ENCODE measurements at regions not wholly inside any gene's neighbourhood (a gene's known extent, or its start where the extent isn't known, plus 50 kb on each side); places are given as distances from the start of the nearest gene placed in this dataset.

DNA sequence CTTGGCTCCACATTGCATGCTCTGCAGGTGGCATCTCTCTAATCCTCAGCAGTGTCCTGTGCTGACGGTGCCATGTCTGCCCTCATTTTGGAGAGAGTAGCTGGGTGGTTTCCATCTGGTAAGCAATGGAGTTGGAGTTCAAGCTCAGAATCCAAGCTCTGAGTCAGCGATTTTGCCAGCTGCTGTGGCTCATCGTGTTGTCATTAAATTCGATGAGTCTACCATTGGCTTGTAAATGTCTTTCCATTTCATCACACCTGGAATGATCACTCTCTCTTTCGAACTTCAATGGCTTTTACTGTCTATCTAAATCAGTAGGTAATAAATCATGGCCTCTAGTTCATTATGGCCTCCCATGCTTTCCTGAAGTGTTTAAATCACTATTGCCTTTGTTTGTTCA, 378.5 kb upstream of the TSHZ2 start:
- H3K36me3 ChIP-seq (ENCODE audit: insufficient read depth, low read length): no peaks in the 10 kb centered on the region
- H2AFZ ChIP-seq (ENCODE audit: low read depth, low read length): no peak overlapping the region
- H4K20me1 ChIP-seq (ENCODE audit: insufficient read depth): no peaks in the 10 kb centered on the region
- H3K9me2 ChIP-seq (ENCODE audit: insufficient read depth, low read length): no peaks in the 10 kb centered on the region
- no peaks in the 10 kb centered on the region for H3F3A ChIP-seq (ENCODE audit: insufficient read depth, low read length, poor library complexity, severe bottlenecking)
- H3K27me3 ChIP-seq (ENCODE audit: insufficient read depth, low read depth, low read length): no peaks in the 10 kb centered on the region
- H3K9ac ChIP-seq (ENCODE audit: low read length): no peak overlapping the region
- H3K4me3 ChIP-seq (ENCODE audit: low read length): no peak overlapping the region
- H3K79me2 ChIP-seq (replicated peaks; ENCODE audit: insufficient read depth, low read length): no peaks in the 10 kb centered on the region
- TF ChIP-seq, protein P1, sequence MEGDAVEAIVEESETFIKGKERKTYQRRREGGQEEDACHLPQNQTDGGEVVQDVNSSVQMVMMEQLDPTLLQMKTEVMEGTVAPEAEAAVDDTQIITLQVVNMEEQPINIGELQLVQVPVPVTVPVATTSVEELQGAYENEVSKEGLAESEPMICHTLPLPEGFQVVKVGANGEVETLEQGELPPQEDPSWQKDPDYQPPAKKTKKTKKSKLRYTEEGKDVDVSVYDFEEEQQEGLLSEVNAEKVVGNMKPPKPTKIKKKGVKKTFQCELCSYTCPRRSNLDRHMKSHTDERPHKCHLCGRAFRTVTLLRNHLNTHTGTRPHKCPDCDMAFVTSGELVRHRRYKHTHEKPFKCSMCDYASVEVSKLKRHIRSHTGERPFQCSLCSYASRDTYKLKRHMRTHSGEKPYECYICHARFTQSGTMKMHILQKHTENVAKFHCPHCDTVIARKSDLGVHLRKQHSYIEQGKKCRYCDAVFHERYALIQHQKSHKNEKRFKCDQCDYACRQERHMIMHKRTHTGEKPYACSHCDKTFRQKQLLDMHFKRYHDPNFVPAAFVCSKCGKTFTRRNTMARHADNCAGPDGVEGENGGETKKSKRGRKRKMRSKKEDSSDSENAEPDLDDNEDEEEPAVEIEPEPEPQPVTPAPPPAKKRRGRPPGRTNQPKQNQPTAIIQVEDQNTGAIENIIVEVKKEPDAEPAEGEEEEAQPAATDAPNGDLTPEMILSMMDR (IDR thresholded peaks at IDR 0.05; ENCODE audit: poor library complexity, severe bottlenecking): no peak
- TF ChIP-seq SMC3 (conservative IDR thresholded peaks at IDR 0.05; ENCODE audit: poor library complexity) (no peak), EZH2 (IDR thresholded peaks at IDR 0.05; ENCODE audit: borderline replicate concordance, insufficient read depth, low read length, poor library complexity, severe bottlenecking) (no peak), MXI1 (conservative IDR thresholded peaks at IDR 0.05; ENCODE audit: poor library complexity, severe bottlenecking) (no peak), RAD21 (conservative IDR thresholded peaks at IDR 0.05) (no peak), EP300 (conservative IDR thresholded peaks at IDR 0.05; ENCODE audit: poor library complexity, severe bottlenecking) (no peak), POLR2AphosphoS5 (IDR thresholded peaks at IDR 0.05) (no peak), TAF1 (IDR thresholded peaks at IDR 0.05; ENCODE audit: low read depth) (no peak)
- TF ChIP-seq, protein P2, sequence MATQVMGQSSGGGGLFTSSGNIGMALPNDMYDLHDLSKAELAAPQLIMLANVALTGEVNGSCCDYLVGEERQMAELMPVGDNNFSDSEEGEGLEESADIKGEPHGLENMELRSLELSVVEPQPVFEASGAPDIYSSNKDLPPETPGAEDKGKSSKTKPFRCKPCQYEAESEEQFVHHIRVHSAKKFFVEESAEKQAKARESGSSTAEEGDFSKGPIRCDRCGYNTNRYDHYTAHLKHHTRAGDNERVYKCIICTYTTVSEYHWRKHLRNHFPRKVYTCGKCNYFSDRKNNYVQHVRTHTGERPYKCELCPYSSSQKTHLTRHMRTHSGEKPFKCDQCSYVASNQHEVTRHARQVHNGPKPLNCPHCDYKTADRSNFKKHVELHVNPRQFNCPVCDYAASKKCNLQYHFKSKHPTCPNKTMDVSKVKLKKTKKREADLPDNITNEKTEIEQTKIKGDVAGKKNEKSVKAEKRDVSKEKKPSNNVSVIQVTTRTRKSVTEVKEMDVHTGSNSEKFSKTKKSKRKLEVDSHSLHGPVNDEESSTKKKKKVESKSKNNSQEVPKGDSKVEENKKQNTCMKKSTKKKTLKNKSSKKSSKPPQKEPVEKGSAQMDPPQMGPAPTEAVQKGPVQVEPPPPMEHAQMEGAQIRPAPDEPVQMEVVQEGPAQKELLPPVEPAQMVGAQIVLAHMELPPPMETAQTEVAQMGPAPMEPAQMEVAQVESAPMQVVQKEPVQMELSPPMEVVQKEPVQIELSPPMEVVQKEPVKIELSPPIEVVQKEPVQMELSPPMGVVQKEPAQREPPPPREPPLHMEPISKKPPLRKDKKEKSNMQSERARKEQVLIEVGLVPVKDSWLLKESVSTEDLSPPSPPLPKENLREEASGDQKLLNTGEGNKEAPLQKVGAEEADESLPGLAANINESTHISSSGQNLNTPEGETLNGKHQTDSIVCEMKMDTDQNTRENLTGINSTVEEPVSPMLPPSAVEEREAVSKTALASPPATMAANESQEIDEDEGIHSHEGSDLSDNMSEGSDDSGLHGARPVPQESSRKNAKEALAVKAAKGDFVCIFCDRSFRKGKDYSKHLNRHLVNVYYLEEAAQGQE (IDR thresholded peaks at IDR 0.05; ENCODE audit: borderline replicate concordance): no peak
- H3K27ac ChIP-seq (ENCODE audit: low read length): no peak overlapping the region
- no peaks in the 10 kb centered on the region for H3K9me3 ChIP-seq (ENCODE audit: low read length)
- no peak overlapping the region for H3K4me2 ChIP-seq (ENCODE audit: low read length)

DNA sequence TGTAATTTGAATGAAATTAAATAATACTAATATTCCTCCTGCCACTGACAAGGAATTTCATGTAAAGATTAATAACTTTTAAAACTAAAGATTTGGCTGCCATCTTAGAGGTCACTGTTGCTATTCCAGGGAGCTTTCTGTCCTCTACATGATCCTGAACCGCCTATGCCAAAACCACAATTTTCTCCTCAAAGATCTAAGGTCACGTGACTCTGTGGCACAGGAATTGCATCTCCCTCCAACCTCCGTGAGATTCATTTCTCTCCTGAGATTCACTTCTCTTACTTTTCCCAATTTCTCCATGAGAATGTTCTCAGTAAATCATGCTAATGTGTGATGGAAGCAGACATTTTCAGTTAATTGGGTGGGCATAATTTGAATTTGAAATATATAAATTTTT, 379.6 kb upstream of the TSHZ2 start:
- Histone ChIP-seq H3K27ac (ENCODE audit: low read length) (no peak overlapping the region), H4K20me1 (ENCODE audit: insufficient read depth) (no peaks in the 10 kb centered on the region), H3F3A (ENCODE audit: insufficient read depth, low read length, poor library complexity, severe bottlenecking) (no peaks in the 10 kb centered on the region), H2AFZ (ENCODE audit: low read depth, low read length) (no peak overlapping the region), H3K9me2 (ENCODE audit: insufficient read depth, low read length) (no peaks in the 10 kb centered on the region), H3K9ac (ENCODE audit: low read length) (no peak overlapping the region), H3K27me3 (ENCODE audit: insufficient read depth, low read depth, low read length) (no peaks in the 10 kb centered on the region), H3K4me3 (ENCODE audit: low read length) (no peak overlapping the region), H3K36me3 (ENCODE audit: insufficient read depth, low read length) (no peaks in the 10 kb centered on the region), H3K9me3 (ENCODE audit: low read length) (no peaks in the 10 kb centered on the region), H3K79me2 (replicated peaks; ENCODE audit: insufficient read depth, low read length) (no peaks in the 10 kb centered on the region), H3K4me2 (ENCODE audit: low read length) (no peak overlapping the region)
- TF ChIP-seq POLR2AphosphoS5 (IDR thresholded peaks at IDR 0.05) (no peak), SMC3 (conservative IDR thresholded peaks at IDR 0.05; ENCODE audit: poor library complexity) (no peak), EP300 (conservative IDR thresholded peaks at IDR 0.05; ENCODE audit: poor library complexity, severe bottlenecking) (no peak), EZH2 (IDR thresholded peaks at IDR 0.05; ENCODE audit: borderline replicate concordance, insufficient read depth, low read length, poor library complexity, severe bottlenecking) (no peak), TAF1 (IDR thresholded peaks at IDR 0.05; ENCODE audit: low read depth) (no peak), RAD21 (conservative IDR thresholded peaks at IDR 0.05) (no peak), MXI1 (conservative IDR thresholded peaks at IDR 0.05; ENCODE audit: poor library complexity, severe bottlenecking) (no peak)
- TF ChIP-seq, protein P2 (IDR thresholded peaks at IDR 0.05; ENCODE audit: borderline replicate concordance): no peak
- TF ChIP-seq, protein P1 (IDR thresholded peaks at IDR 0.05; ENCODE audit: poor library complexity, severe bottlenecking): no peak
